Nephron progenitor cell (in vitro differentiated cells): ENCODE measurements at regions not wholly inside any gene's neighbourhood (a gene's known extent, or its start where the extent isn't known, plus 50 kb on each side); places are given as distances from the start of the nearest gene placed in this dataset.

Experiments
- DNase-seq: peaks from one replicate; pipeline ENCODE4 v3.0.0; 2021
- H3K27ac Mint-ChIP-seq: 2 replicates; pipeline ENCODE4 v1.8.0; 2021; ENCODE audit warnings: mild to moderate bottlenecking, moderate library complexity, mixed read lengths
- H3K27me3 Mint-ChIP-seq: 2 replicates; pipeline ENCODE4 v1.8.0; 2021; ENCODE audit warnings: mild to moderate bottlenecking, low read depth, mixed read lengths; ENCODE audit not compliant: poor library complexity
- H3K36me3 Mint-ChIP-seq: 2 replicates; pipeline ENCODE4 v1.8.0; 2021; ENCODE audit warnings: low read depth, mixed read lengths
- H3K4me1 Mint-ChIP-seq: 2 replicates; pipeline ENCODE4 v1.8.0; 2021; ENCODE audit warnings: mixed read lengths
- H3K4me3 Mint-ChIP-seq: 2 replicates; pipeline ENCODE4 v1.8.0; 2021; ENCODE audit warnings: mild to moderate bottlenecking, moderate library complexity, mixed read lengths
- H3K9me3 Mint-ChIP-seq: 2 replicates; pipeline ENCODE4 v1.8.0; 2021; ENCODE audit warnings: mild to moderate bottlenecking, moderate library complexity, mixed read lengths
- TF ChIP-seq, protein P1 (sequence below): fragments of 200-600 bp; sonication (generic); IDR thresholded peaks from 2 replicates; pipeline ENCODE4 v1.5.0; 2021; ENCODE audit warnings: antibody characterized with exemption

DNA sequence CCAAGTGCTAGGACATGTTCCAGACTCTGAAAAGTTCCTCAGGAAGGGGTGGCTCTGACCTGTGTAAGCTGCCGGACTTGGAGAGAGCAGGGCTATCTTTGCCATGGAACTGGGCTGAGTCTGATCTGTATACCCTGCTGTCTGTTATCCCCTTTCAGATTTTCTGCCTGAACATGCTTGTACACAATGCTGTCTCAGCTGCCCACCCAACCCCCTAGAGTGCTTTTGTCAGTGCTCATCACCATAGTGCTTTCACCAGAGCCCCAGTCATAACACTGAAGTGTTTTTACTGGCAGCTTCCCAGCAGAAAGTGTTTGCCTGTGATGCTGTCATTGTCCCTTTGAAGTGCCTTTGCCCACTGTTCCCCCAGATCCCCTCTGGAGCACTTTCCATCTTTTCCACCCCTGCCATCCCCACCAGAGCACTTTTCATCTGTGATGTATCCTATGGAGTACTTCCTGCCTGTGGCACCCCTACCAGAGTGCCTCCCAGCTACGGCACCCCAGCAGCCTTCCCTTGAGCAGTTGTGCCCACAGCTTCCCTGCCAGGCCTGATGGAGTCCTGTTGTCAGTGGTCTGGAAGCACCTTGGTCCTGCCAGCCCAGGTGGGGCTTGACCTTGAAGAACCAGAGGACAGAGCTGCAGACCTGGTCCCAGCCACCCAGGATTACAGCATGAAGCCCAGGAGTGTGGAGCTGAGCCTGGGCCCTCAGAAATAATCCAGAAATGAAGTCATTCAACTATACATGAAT, 397.7 kb downstream of the DIPK2A start:
- Mint-ChIP-seq H3K27me3 (no peaks in the 10 kb centered on the region), H3K4me1 (no peaks in the 10 kb centered on the region), H3K4me3 (no peak overlapping the region), H3K9me3 (peaks cover 32% of the 10 kb centered on the region), H3K27ac (no peak overlapping the region), H3K36me3 (peaks cover 6% of the 10 kb centered on the region)
- no peak for DNase-seq
- TF ChIP-seq, protein P1, sequence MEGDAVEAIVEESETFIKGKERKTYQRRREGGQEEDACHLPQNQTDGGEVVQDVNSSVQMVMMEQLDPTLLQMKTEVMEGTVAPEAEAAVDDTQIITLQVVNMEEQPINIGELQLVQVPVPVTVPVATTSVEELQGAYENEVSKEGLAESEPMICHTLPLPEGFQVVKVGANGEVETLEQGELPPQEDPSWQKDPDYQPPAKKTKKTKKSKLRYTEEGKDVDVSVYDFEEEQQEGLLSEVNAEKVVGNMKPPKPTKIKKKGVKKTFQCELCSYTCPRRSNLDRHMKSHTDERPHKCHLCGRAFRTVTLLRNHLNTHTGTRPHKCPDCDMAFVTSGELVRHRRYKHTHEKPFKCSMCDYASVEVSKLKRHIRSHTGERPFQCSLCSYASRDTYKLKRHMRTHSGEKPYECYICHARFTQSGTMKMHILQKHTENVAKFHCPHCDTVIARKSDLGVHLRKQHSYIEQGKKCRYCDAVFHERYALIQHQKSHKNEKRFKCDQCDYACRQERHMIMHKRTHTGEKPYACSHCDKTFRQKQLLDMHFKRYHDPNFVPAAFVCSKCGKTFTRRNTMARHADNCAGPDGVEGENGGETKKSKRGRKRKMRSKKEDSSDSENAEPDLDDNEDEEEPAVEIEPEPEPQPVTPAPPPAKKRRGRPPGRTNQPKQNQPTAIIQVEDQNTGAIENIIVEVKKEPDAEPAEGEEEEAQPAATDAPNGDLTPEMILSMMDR = no peak

GRCh38 chr3:144375088-144375487, 403.5 kb downstream of the DIPK2A start:
- no peaks in the 10 kb centered on the region for H3K4me1 Mint-ChIP-seq
- H3K27me3 Mint-ChIP-seq = no peaks in the 10 kb centered on the region
- no peaks in the 10 kb centered on the region for H3K36me3 Mint-ChIP-seq
- H3K4me3 Mint-ChIP-seq = no peak overlapping the region
- H3K9me3 Mint-ChIP-seq = peaks cover 15% of the 10 kb centered on the region
- H3K27ac Mint-ChIP-seq = no peak overlapping the region
- TF ChIP-seq, protein P1 = no peak
- no peak for DNase-seq

DNA sequence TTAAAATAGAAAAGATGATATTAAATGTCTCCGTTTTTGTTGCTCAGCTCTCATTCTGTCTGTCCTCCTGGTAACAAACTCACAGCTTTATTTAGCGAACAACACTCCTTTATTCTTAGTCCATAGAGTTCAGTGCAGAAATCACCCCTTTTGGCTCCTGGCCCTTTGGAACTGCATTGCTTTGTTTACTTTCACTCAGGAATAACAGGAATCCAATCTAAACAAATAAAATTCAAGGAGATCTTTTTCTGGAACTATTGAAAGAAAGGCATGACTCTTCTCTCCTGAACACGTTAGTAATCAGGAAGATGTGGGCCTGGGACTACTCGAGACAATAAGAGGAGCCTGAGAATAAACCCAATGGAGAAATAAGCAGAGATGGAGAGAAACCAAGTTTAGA, 409.2 kb downstream of the DIPK2A start:
- DNase-seq = no peak
- Mint-ChIP-seq H3K4me1 (no peaks in the 10 kb centered on the region), H3K36me3 (no peaks in the 10 kb centered on the region), H3K9me3 (no peaks in the 10 kb centered on the region), H3K4me3 (no peak overlapping the region), H3K27ac (no peak overlapping the region), H3K27me3 (no peaks in the 10 kb centered on the region)
- TF ChIP-seq, protein P1 = no peak

GRCh38 chr3:144381607-144382006, 410.0 kb downstream of the DIPK2A start:
- no peak for DNase-seq
- TF ChIP-seq, protein P1 = no peak
- Mint-ChIP-seq H3K4me1 (no peaks in the 10 kb centered on the region), H3K36me3 (no peaks in the 10 kb centered on the region), H3K27ac (no peak overlapping the region), H3K4me3 (no peak overlapping the region), H3K27me3 (no peaks in the 10 kb centered on the region), H3K9me3 (no peaks in the 10 kb centered on the region)

GRCh38 chr3:144384241-144384979, 412.8 kb downstream of the DIPK2A start:
- DNase-seq = no peak
- Mint-ChIP-seq H3K36me3 (no peaks in the 10 kb centered on the region), H3K27me3 (no peaks in the 10 kb centered on the region), H3K4me3 (no peak overlapping the region), H3K9me3 (no peaks in the 10 kb centered on the region), H3K4me1 (no peaks in the 10 kb centered on the region), H3K27ac (no peak overlapping the region)
- TF ChIP-seq, protein P1 = no peak
